Skeletal muscle satellite cell (primary cell): ENCODE measurements at regions not wholly inside any gene's neighbourhood (a gene's known extent, or its start where the extent isn't known, plus 50 kb on each side); places are given as distances from the start of the nearest gene placed in this dataset.

Experiments
- H3K27me3 ChIP-seq: 2 replicates; pipeline ENCODE4 v1.7.0; 2013; ENCODE audit warnings: low read length; ENCODE audit not compliant: control insufficient read depth, insufficient read depth
- H3K36me3 ChIP-seq: 2 replicates; pipeline ENCODE4 v1.7.0; 2013; ENCODE audit warnings: mild to moderate bottlenecking, control low read depth, low read length; ENCODE audit not compliant: insufficient read depth
- H3K4me1 ChIP-seq: 2 replicates; pipeline ENCODE4 v1.7.0; 2013; ENCODE audit warnings: low read length; ENCODE audit not compliant: control insufficient read depth, insufficient read depth
- H3K4me2 ChIP-seq: 2 replicates; pipeline ENCODE4 v1.7.0; 2013; ENCODE audit warnings: mild to moderate bottlenecking, low read length
- H3K4me3 ChIP-seq: 2 replicates; pipeline ENCODE4 v1.7.0; 2013; ENCODE audit warnings: low read length
- H3K9ac ChIP-seq: 2 replicates; pipeline ENCODE4 v1.7.0; 2013; ENCODE audit warnings: mild to moderate bottlenecking, low read depth, low read length, moderate library complexity
- H3K9me3 ChIP-seq: replicated peaks from 2 replicates; pipeline ENCODE4 v1.7.0; 2013; ENCODE audit warnings: mild to moderate bottlenecking, control low read depth, low read length

DNA sequence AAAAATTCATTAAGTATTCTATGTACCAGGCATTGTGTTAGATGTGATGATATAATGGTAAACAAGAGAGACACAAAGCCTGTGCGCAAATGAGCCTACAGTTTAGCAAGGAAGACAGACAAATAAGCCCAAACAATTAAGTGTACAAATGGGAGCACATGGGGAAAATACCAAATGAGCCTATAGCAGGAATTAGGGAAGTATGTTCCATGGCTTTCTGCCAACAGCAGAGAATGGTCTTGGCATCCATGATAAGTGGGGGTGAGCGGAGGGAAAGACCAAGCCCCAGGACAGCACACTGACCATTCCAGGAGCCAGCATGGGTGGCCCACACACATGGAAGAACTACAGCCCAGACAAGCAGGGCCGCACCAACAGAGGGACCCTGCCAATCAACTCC is 369.7 kb downstream of the DEPDC1B start:
- Histone ChIP-seq H3K4me1 (peaks cover 29% of the 10 kb centered on the region), H3K9ac (no peak overlapping the region), H3K9me3 (no peaks in the 10 kb centered on the region), H3K4me2 (no peak overlapping the region), H3K27me3 (no peaks in the 10 kb centered on the region), H3K36me3 (no peaks in the 10 kb centered on the region), H3K4me3 (no peak overlapping the region)

DNA sequence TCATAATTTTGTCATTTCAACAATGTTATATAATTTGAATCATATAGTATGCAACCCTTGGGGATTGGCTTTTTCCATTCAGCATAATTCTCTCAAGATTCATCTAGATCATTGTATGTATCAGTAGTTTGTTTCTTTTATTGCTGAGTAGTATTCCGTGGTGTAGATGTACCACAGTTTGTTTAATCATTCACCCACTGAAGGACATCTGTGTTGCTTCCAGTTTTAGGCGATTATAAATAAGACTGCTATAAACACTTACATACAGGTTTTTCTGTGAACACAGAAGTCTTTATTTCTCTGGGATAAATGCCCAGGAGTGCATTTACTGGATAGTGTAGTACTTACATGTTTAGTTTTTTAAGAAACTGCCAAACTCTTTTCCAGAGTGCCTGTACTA is 374.1 kb downstream of the DEPDC1B start:
- Histone ChIP-seq H3K36me3 (no peaks in the 10 kb centered on the region), H3K4me2 (no peak overlapping the region)

DNA sequence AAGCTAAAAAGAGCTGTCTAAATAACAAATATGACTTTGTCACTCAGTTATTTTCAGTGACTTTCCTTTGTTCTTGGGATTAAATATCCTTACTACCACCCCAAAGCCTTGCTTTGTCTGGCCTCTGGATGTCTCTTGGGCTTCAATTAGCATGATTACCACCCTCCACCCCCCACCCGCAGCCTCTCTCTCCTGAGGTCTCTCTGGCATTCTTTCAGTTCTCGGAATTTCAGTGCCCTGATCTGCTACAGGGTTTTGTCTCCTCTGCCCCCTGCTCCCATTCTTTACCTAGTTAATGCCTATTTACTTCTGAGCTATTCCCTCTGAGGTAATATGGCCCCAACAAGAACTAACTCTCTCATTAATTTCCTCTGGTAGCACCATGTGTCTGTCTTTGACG is 376.4 kb downstream of the DEPDC1B start:
- H3K27me3 ChIP-seq, result no peaks in the 10 kb centered on the region
- H3K4me1 ChIP-seq, result no peaks in the 10 kb centered on the region
- H3K9ac ChIP-seq, result no peak overlapping the region
- no peaks in the 10 kb centered on the region for H3K36me3 ChIP-seq
- H3K9me3 ChIP-seq, result no peaks in the 10 kb centered on the region
- no peak overlapping the region for H3K4me3 ChIP-seq
- no peak overlapping the region for H3K4me2 ChIP-seq

More for the DNA sequence above, 374.1 kb downstream of the DEPDC1B start:
- no peaks in the 10 kb centered on the region for H3K4me1 ChIP-seq
- no peaks in the 10 kb centered on the region for H3K9me3 ChIP-seq
- H3K27me3 ChIP-seq, result no peaks in the 10 kb centered on the region
- H3K4me3 ChIP-seq, result no peak overlapping the region
- H3K9ac ChIP-seq, result no peak overlapping the region

DNA sequence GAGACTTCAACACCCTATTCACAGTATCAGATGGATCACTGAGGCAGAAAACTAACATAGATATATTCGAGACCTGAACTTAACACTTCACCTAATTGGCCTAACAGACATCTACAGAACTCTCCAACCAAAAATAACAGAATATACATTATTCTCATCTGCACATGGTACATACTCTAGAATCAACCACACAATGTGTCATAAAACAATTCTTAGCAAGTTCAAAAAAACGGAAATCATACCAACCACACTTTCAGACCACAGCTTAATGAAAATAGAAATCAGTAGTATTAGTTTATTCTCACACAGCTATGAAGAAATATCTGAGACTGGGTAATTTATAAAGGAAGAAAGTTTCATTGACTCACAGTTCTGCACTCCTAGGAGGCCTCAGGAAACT is 387.9 kb downstream of the DEPDC1B start:
- Histone ChIP-seq H3K27me3 (no peaks in the 10 kb centered on the region), H3K9ac (no peak overlapping the region), H3K4me3 (no peak overlapping the region), H3K36me3 (no peaks in the 10 kb centered on the region), H3K4me1 (no peaks in the 10 kb centered on the region), H3K4me2 (no peak overlapping the region), H3K9me3 (no peaks in the 10 kb centered on the region)

DNA sequence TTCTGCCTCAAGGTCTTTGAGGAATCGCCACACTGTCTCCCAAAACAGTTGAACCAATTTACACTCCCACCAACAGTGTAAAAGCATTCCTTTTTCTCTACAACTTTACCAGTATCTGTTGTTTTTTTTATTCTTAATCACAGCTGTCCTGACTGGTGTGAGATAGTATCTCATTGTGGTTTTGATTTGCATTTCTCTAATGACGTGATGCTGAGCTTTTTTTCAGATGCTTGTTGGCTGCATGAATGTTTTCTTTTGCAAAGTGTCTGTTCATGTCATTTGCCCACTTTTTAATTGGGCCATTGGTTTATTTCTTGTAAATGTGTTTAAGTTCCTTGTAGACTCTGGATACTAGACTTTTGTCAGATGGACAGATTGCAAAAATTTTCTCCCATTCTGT is 400.0 kb downstream of the DEPDC1B start:
- Histone ChIP-seq H3K27me3 (no peaks in the 10 kb centered on the region), H3K9ac (no peak overlapping the region), H3K9me3 (no peaks in the 10 kb centered on the region), H3K4me1 (no peaks in the 10 kb centered on the region), H3K4me3 (no peak overlapping the region), H3K4me2 (no peak overlapping the region), H3K36me3 (no peaks in the 10 kb centered on the region)

DNA sequence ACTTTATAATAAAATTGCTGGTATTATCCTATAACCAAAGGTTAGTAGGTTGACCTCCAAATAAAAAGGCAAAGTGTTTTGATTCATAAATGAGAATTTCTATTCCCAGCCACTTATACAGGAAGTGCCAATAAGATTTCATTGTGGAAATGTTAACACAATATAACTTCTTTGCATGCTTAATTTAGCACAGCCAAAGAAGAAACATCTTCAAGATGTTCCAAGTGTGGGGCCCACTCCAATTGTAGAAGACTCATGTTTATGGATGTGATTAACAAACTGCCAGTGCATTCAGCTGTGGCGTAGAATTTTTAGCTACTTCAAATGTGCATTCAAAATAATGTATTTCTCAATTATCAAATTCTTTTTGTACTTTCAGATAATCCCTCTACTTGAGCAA is 402.3 kb downstream of the DEPDC1B start:
- H3K9me3 ChIP-seq, result no peaks in the 10 kb centered on the region
- no peaks in the 10 kb centered on the region for H3K27me3 ChIP-seq
- no peaks in the 10 kb centered on the region for H3K36me3 ChIP-seq
- no peaks in the 10 kb centered on the region for H3K4me1 ChIP-seq
- no peak overlapping the region for H3K9ac ChIP-seq
- H3K4me3 ChIP-seq, result no peak overlapping the region
- no peak overlapping the region for H3K4me2 ChIP-seq

DNA sequence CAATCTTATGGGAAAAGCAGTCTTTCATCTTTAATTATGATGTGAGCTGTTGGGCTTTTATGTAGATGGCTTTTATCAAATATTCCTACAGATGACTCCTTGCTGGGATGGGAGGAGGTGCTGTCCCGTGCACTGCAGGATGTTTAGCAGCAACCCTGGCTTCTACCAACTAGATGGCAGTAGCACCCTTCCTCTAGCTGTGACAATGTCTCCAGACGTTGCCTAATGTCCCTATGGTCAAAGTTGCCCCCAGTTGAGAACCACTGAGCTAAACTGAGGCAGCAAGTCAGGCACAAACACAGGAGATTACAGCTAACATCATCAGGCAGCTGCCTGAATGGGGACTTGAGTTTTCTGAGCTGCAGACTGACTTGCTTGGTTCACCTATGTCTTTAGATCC is 401.9 kb upstream of the PDE4D start:
- Histone ChIP-seq H3K4me3 (no peak overlapping the region), H3K27me3 (no peaks in the 10 kb centered on the region), H3K9me3 (no peaks in the 10 kb centered on the region), H3K9ac (no peak overlapping the region), H3K4me2 (no peak overlapping the region), H3K36me3 (no peaks in the 10 kb centered on the region), H3K4me1 (no peaks in the 10 kb centered on the region)

DNA sequence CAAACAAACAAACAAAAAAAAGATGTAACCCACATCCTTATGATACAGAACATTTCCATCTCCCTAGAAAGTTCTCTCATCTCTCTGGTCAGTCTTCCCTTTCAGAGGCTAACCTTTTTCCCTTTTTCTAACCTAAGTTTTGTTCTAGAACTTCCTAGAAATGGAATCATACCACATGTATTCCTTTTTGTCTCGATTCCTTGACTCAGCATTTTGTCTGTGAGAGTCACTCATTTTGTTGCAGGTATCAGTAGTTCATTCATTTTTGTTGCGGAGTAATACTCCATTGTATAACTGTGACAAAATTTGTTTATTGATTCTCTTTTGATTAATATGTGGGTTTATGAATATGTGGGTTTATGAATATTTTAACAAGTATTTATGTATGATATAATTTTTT is 400.0 kb upstream of the PDE4D start:
- Histone ChIP-seq H3K4me2 (no peak overlapping the region), H3K4me3 (no peak overlapping the region)

DNA sequence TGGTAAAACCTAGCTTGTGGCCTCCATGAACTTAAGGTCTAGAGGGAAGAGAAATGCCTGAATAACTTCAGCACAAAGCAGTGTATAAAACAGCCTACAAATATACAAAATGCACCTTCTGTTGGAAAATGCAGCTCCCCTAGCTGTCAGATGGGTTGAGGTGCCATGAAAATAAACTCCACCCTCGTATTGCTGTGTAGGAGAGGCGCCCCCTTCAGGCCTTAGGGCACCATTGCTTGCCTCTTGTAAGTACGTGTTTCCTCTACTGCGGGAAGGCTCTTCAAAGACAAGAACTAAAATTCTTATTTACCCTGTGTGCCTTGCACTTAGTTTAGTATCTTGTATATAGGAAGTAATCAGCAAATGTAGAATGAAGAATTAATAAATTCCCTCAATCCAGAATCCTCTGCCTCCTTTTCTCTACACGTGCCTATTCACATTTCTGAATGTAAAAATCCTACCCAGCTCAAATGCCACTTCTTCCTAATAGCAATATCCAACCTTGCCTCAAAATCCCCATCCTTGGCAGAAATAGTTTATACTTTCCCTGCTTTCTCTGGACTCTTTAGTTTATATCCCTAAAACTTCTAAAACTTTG is 393.7 kb upstream of the PDE4D start:
- H3K9ac ChIP-seq, result no peak overlapping the region
- H3K36me3 ChIP-seq, result no peaks in the 10 kb centered on the region

More for the DNA sequence above, 400.0 kb upstream of the PDE4D start:
- Histone ChIP-seq H3K36me3 (no peaks in the 10 kb centered on the region), H3K4me1 (no peaks in the 10 kb centered on the region), H3K9ac (no peak overlapping the region), H3K9me3 (no peaks in the 10 kb centered on the region), H3K27me3 (no peaks in the 10 kb centered on the region)

DNA sequence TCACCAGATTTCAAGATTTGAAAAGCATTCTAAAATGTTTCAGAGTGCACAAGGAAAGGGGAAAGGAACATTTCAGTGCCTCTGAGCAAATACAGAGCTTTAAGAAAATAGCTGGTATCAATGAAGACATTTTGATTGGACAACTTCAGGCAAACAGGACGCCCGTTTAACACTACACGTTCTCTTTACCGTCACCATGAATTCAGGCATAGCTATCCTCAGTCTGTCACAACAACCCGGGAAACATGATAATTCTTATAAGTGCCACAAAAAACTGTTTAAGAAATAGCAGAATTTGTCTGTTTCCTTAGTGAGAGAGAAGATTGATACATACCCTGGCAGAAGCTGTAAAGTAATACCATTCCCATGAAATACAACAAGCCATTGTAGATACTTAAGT is 392.4 kb upstream of the PDE4D start:
- Histone ChIP-seq H3K9ac (no peak overlapping the region), H3K27me3 (no peaks in the 10 kb centered on the region), H3K9me3 (no peaks in the 10 kb centered on the region), H3K36me3 (no peaks in the 10 kb centered on the region), H3K4me2 (no peak overlapping the region), H3K4me1 (no peaks in the 10 kb centered on the region), H3K4me3 (no peak overlapping the region)

More for the DNA sequence above, 393.7 kb upstream of the PDE4D start:
- Histone ChIP-seq H3K4me3 (no peak overlapping the region), H3K4me1 (no peaks in the 10 kb centered on the region), H3K27me3 (no peaks in the 10 kb centered on the region), H3K9me3 (no peaks in the 10 kb centered on the region), H3K4me2 (no peak overlapping the region)

DNA sequence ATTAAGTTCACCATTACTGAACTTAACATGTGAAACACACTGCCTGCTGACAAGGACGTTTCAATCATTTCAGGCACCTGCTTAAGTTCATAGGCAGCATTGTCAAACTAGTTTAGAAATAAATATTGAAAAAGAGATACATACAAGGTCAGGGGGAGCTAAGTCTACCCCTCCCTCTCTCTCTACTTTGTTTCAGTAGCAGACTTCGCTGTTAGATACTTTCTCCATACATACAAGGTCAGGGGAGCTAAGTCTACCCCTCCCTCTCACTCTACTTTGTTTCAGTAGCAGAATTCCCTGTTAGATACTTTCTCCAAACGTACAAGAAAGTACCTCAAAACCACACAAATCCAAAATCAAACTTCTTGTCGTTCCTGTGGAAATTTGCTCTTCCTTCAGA is 387.4 kb upstream of the PDE4D start:
- Histone ChIP-seq H3K36me3 (no peaks in the 10 kb centered on the region), H3K4me1 (no peaks in the 10 kb centered on the region), H3K4me3 (no peak overlapping the region), H3K4me2 (no peak overlapping the region), H3K9me3 (no peaks in the 10 kb centered on the region), H3K9ac (no peak overlapping the region), H3K27me3 (no peaks in the 10 kb centered on the region)

DNA sequence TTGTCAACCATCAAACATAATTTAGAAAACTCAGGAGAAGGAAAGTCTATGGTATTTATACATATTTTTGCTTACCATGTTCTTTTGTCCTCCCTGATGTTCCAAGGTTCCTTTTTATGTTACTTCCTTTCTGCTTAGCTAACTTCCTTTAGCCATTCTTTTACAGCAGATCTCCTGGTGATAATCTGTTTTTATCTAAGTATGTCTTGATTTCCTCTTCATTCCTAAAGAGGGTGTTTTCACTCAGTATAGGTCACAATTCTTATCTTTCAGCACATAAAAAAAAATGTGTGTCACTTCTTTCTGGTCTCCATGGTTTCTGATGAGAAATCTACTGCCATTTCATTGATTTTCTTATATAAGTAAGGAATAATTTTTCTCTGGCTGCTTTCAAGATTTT is 384.4 kb upstream of the PDE4D start:
- no peak overlapping the region for H3K4me3 ChIP-seq
- H3K27me3 ChIP-seq, result no peaks in the 10 kb centered on the region
- no peak overlapping the region for H3K4me2 ChIP-seq
- H3K36me3 ChIP-seq, result no peaks in the 10 kb centered on the region
- H3K4me1 ChIP-seq, result no peaks in the 10 kb centered on the region
- no peaks in the 10 kb centered on the region for H3K9me3 ChIP-seq
- H3K9ac ChIP-seq, result no peak overlapping the region
